ENCODE measurements at regions not wholly inside any gene's neighbourhood (a gene's known extent, or its start where the extent isn't known, plus 50 kb on each side); places are given as distances from the start of the nearest gene placed in this dataset.

DNA sequence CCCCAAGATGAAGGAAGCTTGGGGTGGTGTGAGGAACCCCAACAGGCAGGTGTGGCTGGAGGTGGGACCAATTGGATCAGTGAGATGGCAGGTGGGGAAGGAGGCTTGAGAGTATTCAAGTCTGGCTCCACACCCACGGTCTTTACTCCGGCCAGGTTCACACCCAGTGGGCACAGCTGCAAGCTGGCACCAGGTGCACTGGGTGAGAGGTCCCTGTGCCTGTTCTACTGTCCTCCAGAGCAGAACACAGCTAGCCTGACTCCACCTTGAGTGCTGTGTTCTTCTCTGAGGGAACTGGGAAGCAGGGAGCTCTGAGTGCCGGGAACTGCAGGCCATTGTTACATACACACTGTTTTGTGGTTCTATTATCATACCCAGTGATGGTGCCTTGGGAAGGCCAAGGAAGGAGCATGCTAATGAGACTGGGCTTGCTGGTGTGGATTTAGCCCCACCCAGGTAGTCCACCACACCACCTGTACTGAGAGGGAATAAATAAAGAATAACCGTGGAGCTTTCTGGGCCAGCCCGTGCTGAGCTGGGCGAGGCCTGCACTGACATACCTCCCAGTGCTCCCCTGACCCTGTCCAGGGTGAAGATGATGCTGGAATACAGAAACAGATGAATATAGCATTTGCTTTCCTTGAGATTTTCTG lies 93.4 kb downstream of the ABHD5 start:
- H3K9me3 ChIP-seq: no peaks in the 10 kb centered on the region
- H3K27me3 ChIP-seq: no peaks in the 10 kb centered on the region
- no peaks in the 10 kb centered on the region for H3K4me1 ChIP-seq
- TF ChIP-seq, protein P1, sequence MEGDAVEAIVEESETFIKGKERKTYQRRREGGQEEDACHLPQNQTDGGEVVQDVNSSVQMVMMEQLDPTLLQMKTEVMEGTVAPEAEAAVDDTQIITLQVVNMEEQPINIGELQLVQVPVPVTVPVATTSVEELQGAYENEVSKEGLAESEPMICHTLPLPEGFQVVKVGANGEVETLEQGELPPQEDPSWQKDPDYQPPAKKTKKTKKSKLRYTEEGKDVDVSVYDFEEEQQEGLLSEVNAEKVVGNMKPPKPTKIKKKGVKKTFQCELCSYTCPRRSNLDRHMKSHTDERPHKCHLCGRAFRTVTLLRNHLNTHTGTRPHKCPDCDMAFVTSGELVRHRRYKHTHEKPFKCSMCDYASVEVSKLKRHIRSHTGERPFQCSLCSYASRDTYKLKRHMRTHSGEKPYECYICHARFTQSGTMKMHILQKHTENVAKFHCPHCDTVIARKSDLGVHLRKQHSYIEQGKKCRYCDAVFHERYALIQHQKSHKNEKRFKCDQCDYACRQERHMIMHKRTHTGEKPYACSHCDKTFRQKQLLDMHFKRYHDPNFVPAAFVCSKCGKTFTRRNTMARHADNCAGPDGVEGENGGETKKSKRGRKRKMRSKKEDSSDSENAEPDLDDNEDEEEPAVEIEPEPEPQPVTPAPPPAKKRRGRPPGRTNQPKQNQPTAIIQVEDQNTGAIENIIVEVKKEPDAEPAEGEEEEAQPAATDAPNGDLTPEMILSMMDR (IDR thresholded peaks at IDR 0.05 in 4 of 5, conservative IDR thresholded peaks at IDR 0.05 in 1 of 5): no peak
- no peak for TF ChIP-seq POLR2A (IDR thresholded peaks at IDR 0.05)
- in situ Hi-C loops (cut with MboI; ENCODE audit: low sequenced_read_pairs in 4 of 4) (no loop called here), intact Hi-C loops (cut with DNase I; ENCODE audit: low total_unique reads) (no loop called here)
- no peak overlapping the region for H3K27ac ChIP-seq
- DNase-seq (no peak), ATAC-seq (no peak)
- no peaks in the 10 kb centered on the region for H3K36me3 ChIP-seq
- H3K4me3 ChIP-seq: no peak overlapping the region

DNA sequence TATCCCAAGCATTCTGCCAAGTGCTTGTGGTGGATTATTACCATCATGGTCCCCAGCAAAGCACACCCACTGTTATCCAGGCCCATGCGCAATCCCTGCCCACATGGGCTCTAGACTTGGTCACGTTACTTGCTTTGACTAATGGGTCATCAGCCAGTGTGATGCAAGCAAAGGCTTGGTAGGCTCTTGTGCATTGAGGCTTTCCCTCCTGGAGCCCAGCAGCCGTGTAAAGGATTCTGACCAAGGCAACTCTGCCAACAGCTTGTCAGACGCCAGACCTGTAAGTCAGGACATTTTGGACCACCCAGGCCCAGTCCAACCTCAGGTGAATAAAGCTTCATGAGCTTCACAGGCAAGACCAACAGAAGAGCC lies 93.9 kb downstream of the ABHD5 start:
- no peaks in the 10 kb centered on the region for H3K36me3 ChIP-seq
- no peak overlapping the region for H3K27ac ChIP-seq
- ATAC-seq (no peak), DNase-seq (no peak)
- H3K27me3 ChIP-seq: no peaks in the 10 kb centered on the region
- H3K9me3 ChIP-seq: no peaks in the 10 kb centered on the region
- no peak overlapping the region for H3K4me3 ChIP-seq
- in situ Hi-C loops (cut with MboI; ENCODE audit: low sequenced_read_pairs in 4 of 4) (no loop called here), intact Hi-C loops (cut with DNase I; ENCODE audit: low total_unique reads) (no loop called here)
- H3K4me1 ChIP-seq: no peaks in the 10 kb centered on the region
- TF ChIP-seq, protein P1 (IDR thresholded peaks at IDR 0.05 in 4 of 5, conservative IDR thresholded peaks at IDR 0.05 in 1 of 5): no peak
- no peak for TF ChIP-seq POLR2A (IDR thresholded peaks at IDR 0.05)

DNA sequence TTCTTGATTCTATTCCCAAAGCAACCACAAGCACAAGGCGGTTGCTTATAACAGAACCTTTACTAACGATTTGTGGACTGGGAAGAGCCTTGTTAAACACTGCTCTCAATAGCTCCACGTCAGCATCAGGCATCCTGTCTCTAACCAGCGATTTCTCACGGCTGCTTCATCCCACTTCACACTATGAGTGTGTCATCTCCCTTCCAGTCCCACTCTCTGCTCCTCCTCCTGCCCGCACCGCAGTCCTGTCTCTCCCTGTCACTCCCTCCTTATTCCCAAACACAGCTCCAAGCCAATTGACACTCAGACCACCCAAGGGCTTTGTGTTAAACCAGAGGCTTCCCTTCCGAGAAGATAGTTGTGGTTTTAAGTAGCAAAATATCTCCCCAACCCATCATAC lies 94.8 kb downstream of the ABHD5 start:
- DNase-seq: no peak
- intact Hi-C loops (cut with DNase I; ENCODE audit: low total_unique reads): no loop called here
- H3K27ac ChIP-seq: no peak overlapping the region
- in situ Hi-C loops (cut with MboI; ENCODE audit: low sequenced_read_pairs in 4 of 4): no loop called here
- no peaks in the 10 kb centered on the region for H3K27me3 ChIP-seq
- no peak for ATAC-seq
- no peaks in the 10 kb centered on the region for H3K9me3 ChIP-seq
- H3K4me1 ChIP-seq: no peaks in the 10 kb centered on the region
- H3K36me3 ChIP-seq: no peaks in the 10 kb centered on the region
- no peak overlapping the region for H3K4me3 ChIP-seq
- TF ChIP-seq, protein P1 (IDR thresholded peaks at IDR 0.05 in 4 of 5, conservative IDR thresholded peaks at IDR 0.05 in 1 of 5): no peak
- TF ChIP-seq POLR2A (IDR thresholded peaks at IDR 0.05): no peak

DNA sequence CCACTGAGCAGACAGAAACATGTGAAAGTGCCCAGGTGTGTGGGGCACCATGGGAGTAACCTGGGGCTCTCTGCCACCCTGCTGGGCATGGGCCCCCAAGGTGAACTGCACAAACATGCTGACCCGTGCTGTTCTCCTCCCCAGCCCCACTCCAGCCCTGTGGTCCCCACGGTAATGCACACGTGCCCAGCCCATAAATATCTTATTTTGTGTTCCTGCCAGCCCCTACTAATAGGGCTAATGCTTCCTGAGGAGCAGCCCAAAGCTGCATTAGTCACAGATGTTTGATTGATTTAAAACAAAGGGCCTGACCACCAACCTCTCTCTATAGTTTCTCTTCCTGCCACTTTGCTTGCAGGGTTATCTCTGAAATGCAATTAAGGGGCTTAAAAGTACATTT lies 95.4 kb downstream of the ABHD5 start:
- DNase-seq: no peak
- ATAC-seq: no peak
- intact Hi-C loops (cut with DNase I; ENCODE audit: low total_unique reads): no loop called here
- no peaks in the 10 kb centered on the region for H3K27me3 ChIP-seq
- in situ Hi-C loops (cut with MboI; ENCODE audit: low sequenced_read_pairs in 4 of 4): no loop called here
- no peaks in the 10 kb centered on the region for H3K36me3 ChIP-seq
- H3K4me1 ChIP-seq: no peaks in the 10 kb centered on the region
- H3K9me3 ChIP-seq: no peaks in the 10 kb centered on the region
- no peak overlapping the region for H3K27ac ChIP-seq
- H3K4me3 ChIP-seq: no peak overlapping the region
- no peak for TF ChIP-seq POLR2A (IDR thresholded peaks at IDR 0.05)
- TF ChIP-seq, protein P1 (IDR thresholded peaks at IDR 0.05 in 4 of 5, conservative IDR thresholded peaks at IDR 0.05 in 1 of 5): no peak

Data from gastrocnemius medialis (tissue), 4 donors.